OCI-LY1 (cell line): ENCODE measurements at regions not wholly inside any gene's neighbourhood (a gene's known extent, or its start where the extent isn't known, plus 50 kb on each side); places are given as distances from the start of the nearest gene placed in this dataset.

ENCODE experiments used
- H2AFZ ChIP-seq: fragments of 200-600 bp; sonication (generic), shearing (Covaris generic); 2 replicates; pipeline ENCODE4 v1.6.0; 2014; ENCODE audit warnings: antibody characterized with exemption, mild to moderate bottlenecking, low read length
- H3F3A ChIP-seq: fragments of 200-600 bp; sonication (generic), shearing (Covaris generic); 2 replicates; pipeline ENCODE4 v1.6.0; 2014; ENCODE audit warnings: mild to moderate bottlenecking, antibody characterized with exemption, low read length, moderate library complexity; ENCODE audit not compliant: insufficient read depth
- H3K27ac ChIP-seq: fragments of 200-600 bp; sonication (generic); 2 replicates; pipeline ENCODE4 v1.5.1; 2014; ENCODE audit warnings: low read length, mixed run types, mild to moderate bottlenecking, low read depth; ENCODE audit not compliant: poor library complexity, severe bottlenecking
- H3K27me3 ChIP-seq: fragments of 200-600 bp; sonication (generic); 2 replicates; pipeline ENCODE4 v1.6.0; 2014; ENCODE audit warnings: antibody characterized with exemption, mild to moderate bottlenecking, low read length, moderate library complexity; ENCODE audit not compliant: insufficient read depth
- H3K36me3 ChIP-seq: fragments of 200-600 bp; sonication (generic); 2 replicates; pipeline ENCODE4 v1.6.1; 2014; ENCODE audit warnings: mild to moderate bottlenecking, antibody characterized with exemption, low read length, moderate library complexity, mixed read lengths; ENCODE audit not compliant: insufficient read depth
- H3K4me1 ChIP-seq: fragments of 200-600 bp; sonication (generic); 2 replicates; pipeline ENCODE4 v1.5.1; 2014; ENCODE audit warnings: mild to moderate bottlenecking, low read length, moderate library complexity; ENCODE audit not compliant: insufficient read depth, severe bottlenecking
- H3K4me2 ChIP-seq: fragments of 200-600 bp; sonication (generic), shearing (Covaris generic); 2 replicates; pipeline ENCODE4 v1.6.1; 2014; ENCODE audit warnings: low read length
- H3K4me3 ChIP-seq: fragments of 200-600 bp; sonication (generic); 2 replicates; pipeline ENCODE4 v1.5.1; 2014; ENCODE audit warnings: low read length, low read depth, mild to moderate bottlenecking, mixed read lengths; ENCODE audit not compliant: poor library complexity, severe bottlenecking
- H3K79me2 ChIP-seq: fragments of 200-600 bp; shearing (Covaris generic); 2 replicates; pipeline ENCODE4 v1.6.1; 2016; ENCODE audit warnings: mixed run types, low read length, mixed read lengths; ENCODE audit not compliant: insufficient read depth
- H3K9ac ChIP-seq: fragments of 200-600 bp; sonication (generic), shearing (Covaris generic); 2 replicates; pipeline ENCODE4 v1.6.1; 2014; ENCODE audit warnings: mild to moderate bottlenecking, low read length, mixed read lengths
- H3K9me2 ChIP-seq: fragments of 200-600 bp; sonication (generic), shearing (Covaris generic); 2 replicates; pipeline ENCODE4 v1.6.1; 2014; ENCODE audit warnings: low read depth, mild to moderate bottlenecking, low read length, mixed read lengths
- H3K9me3 ChIP-seq: fragments of 200-600 bp; shearing (Covaris generic); 2 replicates; pipeline ENCODE4 v1.6.1; 2014; ENCODE audit warnings: low read length, mixed read lengths
- H4K20me1 ChIP-seq: fragments of 200-600 bp; sonication (generic), shearing (Covaris generic); 2 replicates; pipeline ENCODE4 v1.6.0; 2016; ENCODE audit warnings: mild to moderate bottlenecking, low read length; ENCODE audit not compliant: insufficient read depth
- EZH2 ChIP-seq: fragments of 200-600 bp; sonication (generic), shearing (Covaris generic); IDR thresholded peaks from 2 replicates; pipeline ENCODE4 v1.8.0; 2017; ENCODE audit warnings: borderline replicate concordance, mixed run types, mild to moderate bottlenecking, antibody characterized with exemption, low read length, moderate library complexity, mixed read lengths
- TF ChIP-seq, protein P1 (sequence below): fragments of 200-600 bp; sonication (generic), shearing (Covaris generic); IDR thresholded peaks from 2 replicates; pipeline ENCODE4 v1.5.1; 2017; ENCODE audit warnings: mild to moderate bottlenecking, antibody characterized with exemption, low read length, moderate library complexity, mixed read lengths

DNA sequence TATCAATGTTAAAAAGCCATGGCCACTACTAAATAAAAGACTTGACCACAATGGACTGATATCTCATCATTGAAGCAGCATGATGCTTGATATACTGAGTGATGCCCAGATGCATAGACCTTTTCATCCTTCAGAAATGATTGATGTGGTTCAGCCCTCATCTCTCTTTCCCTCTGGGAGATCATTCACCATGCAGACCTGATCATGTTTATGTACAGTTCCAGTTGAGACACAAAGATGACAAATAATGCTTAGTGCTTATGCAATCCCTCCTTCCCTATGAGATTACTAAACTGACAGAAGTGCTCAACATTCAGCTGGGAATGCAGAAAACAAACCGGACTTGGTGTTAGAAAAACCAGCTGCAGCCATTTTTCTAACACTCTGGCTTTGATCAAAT is 91.9 kb upstream of the TLR4 start:
- Histone ChIP-seq H3K4me3 (no peak overlapping the region), H3F3A (no peaks in the 10 kb centered on the region), H3K9me2 (no peaks in the 10 kb centered on the region), H4K20me1 (no peaks in the 10 kb centered on the region), H3K9me3 (no peaks in the 10 kb centered on the region), H3K27ac (no peak overlapping the region), H3K9ac (no peak overlapping the region), H3K79me2 (no peaks in the 10 kb centered on the region), H3K4me1 (no peaks in the 10 kb centered on the region), H3K27me3 (no peaks in the 10 kb centered on the region), H3K4me2 (no peak overlapping the region), H2AFZ (no peak overlapping the region), H3K36me3 (no peaks in the 10 kb centered on the region)
- TF ChIP-seq, protein P1, sequence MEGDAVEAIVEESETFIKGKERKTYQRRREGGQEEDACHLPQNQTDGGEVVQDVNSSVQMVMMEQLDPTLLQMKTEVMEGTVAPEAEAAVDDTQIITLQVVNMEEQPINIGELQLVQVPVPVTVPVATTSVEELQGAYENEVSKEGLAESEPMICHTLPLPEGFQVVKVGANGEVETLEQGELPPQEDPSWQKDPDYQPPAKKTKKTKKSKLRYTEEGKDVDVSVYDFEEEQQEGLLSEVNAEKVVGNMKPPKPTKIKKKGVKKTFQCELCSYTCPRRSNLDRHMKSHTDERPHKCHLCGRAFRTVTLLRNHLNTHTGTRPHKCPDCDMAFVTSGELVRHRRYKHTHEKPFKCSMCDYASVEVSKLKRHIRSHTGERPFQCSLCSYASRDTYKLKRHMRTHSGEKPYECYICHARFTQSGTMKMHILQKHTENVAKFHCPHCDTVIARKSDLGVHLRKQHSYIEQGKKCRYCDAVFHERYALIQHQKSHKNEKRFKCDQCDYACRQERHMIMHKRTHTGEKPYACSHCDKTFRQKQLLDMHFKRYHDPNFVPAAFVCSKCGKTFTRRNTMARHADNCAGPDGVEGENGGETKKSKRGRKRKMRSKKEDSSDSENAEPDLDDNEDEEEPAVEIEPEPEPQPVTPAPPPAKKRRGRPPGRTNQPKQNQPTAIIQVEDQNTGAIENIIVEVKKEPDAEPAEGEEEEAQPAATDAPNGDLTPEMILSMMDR: no peak
- TF ChIP-seq EZH2: no peak

DNA sequence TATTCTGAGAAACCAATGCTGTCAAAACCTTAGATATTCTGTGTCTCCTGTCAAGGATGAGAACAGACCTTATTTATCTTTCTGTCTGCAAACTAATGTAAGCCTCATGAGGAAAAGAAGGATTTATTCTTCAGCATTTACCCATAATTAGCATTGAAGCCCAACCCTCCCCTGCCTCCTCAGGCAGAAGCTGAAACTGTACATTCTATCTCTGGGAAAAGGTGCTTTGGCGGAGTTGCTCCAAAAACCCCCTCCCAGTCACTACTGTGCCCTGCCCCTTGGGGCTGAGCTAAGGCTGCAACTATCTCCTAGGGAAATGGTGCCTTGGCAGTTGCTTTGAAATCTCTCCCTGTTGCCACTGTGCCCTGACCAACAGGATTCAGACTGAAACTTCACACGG is 106.2 kb upstream of the TLR4 start:
- no peak overlapping the region for H3K9ac ChIP-seq
- H3K27me3 ChIP-seq: no peaks in the 10 kb centered on the region
- TF ChIP-seq, protein P1: no peak
- no peak for TF ChIP-seq EZH2
- no peaks in the 10 kb centered on the region for H3K36me3 ChIP-seq
- no peaks in the 10 kb centered on the region for H3K4me1 ChIP-seq
- H3K4me2 ChIP-seq: no peak overlapping the region
- no peaks in the 10 kb centered on the region for H4K20me1 ChIP-seq
- H3K79me2 ChIP-seq: no peaks in the 10 kb centered on the region
- no peak overlapping the region for H3K27ac ChIP-seq
- H3K9me2 ChIP-seq: no peaks in the 10 kb centered on the region
- no peaks in the 10 kb centered on the region for H3F3A ChIP-seq
- H3K4me3 ChIP-seq: no peak overlapping the region
- no peaks in the 10 kb centered on the region for H3K9me3 ChIP-seq
- no peak overlapping the region for H2AFZ ChIP-seq

DNA sequence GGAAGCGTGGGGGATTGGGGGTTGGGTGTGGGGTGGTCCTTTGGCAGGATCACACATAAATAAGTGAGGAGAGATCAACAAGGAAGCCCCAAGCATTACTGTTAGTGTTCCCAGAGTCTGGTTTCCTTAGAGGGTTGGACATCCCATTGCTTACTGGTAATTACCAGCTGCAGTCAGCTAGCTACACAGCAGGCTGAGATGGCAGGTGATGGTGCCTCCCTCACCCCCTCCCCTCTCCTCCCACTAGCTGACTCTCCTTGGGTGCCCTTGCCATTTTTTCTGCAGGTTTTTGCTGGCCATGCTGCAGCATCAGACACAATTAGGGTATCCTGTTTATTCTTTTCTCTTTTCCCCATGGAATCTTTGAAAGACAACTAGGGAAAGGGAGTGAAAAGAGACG is 107.5 kb upstream of the TLR4 start:
- no peaks in the 10 kb centered on the region for H3K4me1 ChIP-seq
- H3K4me3 ChIP-seq: no peak overlapping the region
- H3K27me3 ChIP-seq: no peaks in the 10 kb centered on the region
- H3K4me2 ChIP-seq: no peak overlapping the region
- H3K36me3 ChIP-seq: no peaks in the 10 kb centered on the region
- no peaks in the 10 kb centered on the region for H3K9me3 ChIP-seq
- no peaks in the 10 kb centered on the region for H3K79me2 ChIP-seq
- no peaks in the 10 kb centered on the region for H4K20me1 ChIP-seq
- H3K27ac ChIP-seq: no peak overlapping the region
- H2AFZ ChIP-seq: no peak overlapping the region
- no peaks in the 10 kb centered on the region for H3K9me2 ChIP-seq
- no peak overlapping the region for H3K9ac ChIP-seq
- TF ChIP-seq, protein P1: no peak
- TF ChIP-seq EZH2: no peak
- H3F3A ChIP-seq: no peaks in the 10 kb centered on the region
